OCI-LY7 (cell line): ENCODE measurements at regions not wholly inside any gene's neighbourhood (a gene's known extent, or its start where the extent isn't known, plus 50 kb on each side); places are given as distances from the start of the nearest gene placed in this dataset.

Experiments used
- BruUV-seq: library from RNA; stranded (reverse); fragments of 400-500 nt; replicated peaks from 2 replicates; lab custom pipeline; 2021; lab: Mats Ljungman, UMichigan
- CTCF ChIA-PET: fragments of 300-600 bp; sonication (Branson Sonifier 250); formaldehyde crosslinking; loops from one replicate; lab custom pipeline; 2022; ENCODE audit warnings: antibody characterized with exemption; ENCODE audit not compliant: unreplicated experiment; lab: Charles Lee
- POLR2A ChIA-PET: fragments of 300-600 bp; sonication (Branson Sonifier 250); formaldehyde crosslinking; loops from one replicate; lab custom pipeline; 2022; ENCODE audit warnings: antibody characterized with exemption; lab: Charles Lee
- DNase-seq: peaks from one replicate; pipeline ENCODE4 v3.0.0-alpha.2; 2015; ENCODE audit warnings: low spot score
- H2AFZ ChIP-seq: fragments of 200-600 bp; sonication (generic), shearing (Covaris generic); 2 replicates; pipeline ENCODE4 v1.6.1; 2014; ENCODE audit warnings: mild to moderate bottlenecking, antibody characterized with exemption, low read length, moderate library complexity
- H3K27ac ChIP-seq: fragments of 200-600 bp; sonication (generic); 2 replicates; pipeline ENCODE4 v1.5.1; 2014; ENCODE audit warnings: mixed run types, low read depth, mild to moderate bottlenecking, moderate library complexity, low read length, inconsistent platforms; ENCODE audit not compliant: poor library complexity, severe bottlenecking
- H3K36me3 ChIP-seq: fragments of 200-600 bp; sonication (generic); 2 replicates; pipeline ENCODE4 v1.6.1; 2014; ENCODE audit warnings: mild to moderate bottlenecking, antibody characterized with exemption, low read length, moderate library complexity, mixed read lengths; ENCODE audit not compliant: insufficient read depth
- H3K4me1 ChIP-seq: fragments of 200-600 bp; sonication (generic); 2 replicates; pipeline ENCODE4 v1.5.1; 2014; ENCODE audit warnings: mild to moderate bottlenecking, low read length; ENCODE audit not compliant: insufficient read depth, poor library complexity, severe bottlenecking
- H3K4me2 ChIP-seq: fragments of 200-600 bp; sonication (generic); 2 replicates; pipeline ENCODE4 v1.6.1; 2014; ENCODE audit warnings: mild to moderate bottlenecking, low read length
- H3K4me3 ChIP-seq: fragments of 200-600 bp; sonication (generic); 2 replicates; pipeline ENCODE4 v1.5.1; 2014; ENCODE audit warnings: mild to moderate bottlenecking, low read depth, low read length; ENCODE audit not compliant: poor library complexity, severe bottlenecking
- H3K79me2 ChIP-seq: fragments of 200-600 bp; sonication (generic); 2 replicates; pipeline ENCODE4 v1.6.1; 2016; ENCODE audit warnings: low read depth, mild to moderate bottlenecking, low read length, moderate library complexity, mixed read lengths; ENCODE audit not compliant: insufficient read depth
- H3K9me2 ChIP-seq: fragments of 200-600 bp; sonication (generic); 2 replicates; pipeline ENCODE4 v1.6.1; 2016; ENCODE audit warnings: mild to moderate bottlenecking, low read length, mixed read lengths; ENCODE audit not compliant: insufficient read depth
- H3K9me3 ChIP-seq: fragments of 200-600 bp; sonication (generic); 2 replicates; pipeline ENCODE4 v1.6.1; 2014; ENCODE audit warnings: mild to moderate bottlenecking, mixed run types, low read length, mixed read lengths
- H4K20me1 ChIP-seq: fragments of 200-600 bp; sonication (generic); 2 replicates; pipeline ENCODE4 v1.6.1; 2014; ENCODE audit warnings: mild to moderate bottlenecking, antibody characterized with exemption, low read length, moderate library complexity, mixed read lengths; ENCODE audit not compliant: insufficient read depth
- EZH2phosphoT487 ChIP-seq: fragments of 200-600 bp; sonication (generic); IDR thresholded peaks from 2 replicates; pipeline ENCODE4 v1.6.1; 2018; ENCODE audit warnings: low read depth, borderline replicate concordance, mild to moderate bottlenecking, mixed run types, antibody characterized with exemption, low read length, moderate library complexity, mixed read lengths
- intact Hi-C: fragments of 100-400 bp; cut with micrococcal nuclease; formaldehyde crosslinking; loops from one replicate; pipeline ENCODE4 v1.10.0; 2022; ENCODE audit not compliant: unreplicated experiment
- TF ChIP-seq, protein P1 (sequence below): fragments of 200-600 bp; sonication (generic); conservative IDR thresholded peaks from 2 replicates; pipeline ENCODE4 v1.5.1; 2014; ENCODE audit warnings: mild to moderate bottlenecking, antibody characterized with exemption, low read length, moderate library complexity, mixed read lengths

DNA sequence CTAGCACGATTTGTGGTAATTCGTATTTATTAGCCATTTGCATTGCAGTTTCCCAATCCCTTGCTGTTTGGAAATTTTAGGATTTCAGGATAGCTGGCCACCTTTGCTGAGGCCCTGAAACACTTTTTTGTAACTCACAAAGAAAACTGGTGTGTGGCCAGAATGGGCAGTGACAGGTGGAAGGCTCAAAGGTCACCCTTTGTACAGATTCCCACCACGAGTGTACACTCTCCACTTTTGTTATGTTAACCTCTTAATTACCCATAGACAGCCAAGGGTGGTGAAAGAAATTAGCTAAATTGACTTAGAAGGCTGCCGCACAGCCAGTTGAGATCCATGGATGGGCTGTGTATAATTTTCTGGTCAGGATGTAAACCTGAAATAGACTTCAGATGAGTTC, 109.7 kb upstream of the ARX start:
- TF ChIP-seq EZH2phosphoT487, result no peak
- TF ChIP-seq, protein P1, sequence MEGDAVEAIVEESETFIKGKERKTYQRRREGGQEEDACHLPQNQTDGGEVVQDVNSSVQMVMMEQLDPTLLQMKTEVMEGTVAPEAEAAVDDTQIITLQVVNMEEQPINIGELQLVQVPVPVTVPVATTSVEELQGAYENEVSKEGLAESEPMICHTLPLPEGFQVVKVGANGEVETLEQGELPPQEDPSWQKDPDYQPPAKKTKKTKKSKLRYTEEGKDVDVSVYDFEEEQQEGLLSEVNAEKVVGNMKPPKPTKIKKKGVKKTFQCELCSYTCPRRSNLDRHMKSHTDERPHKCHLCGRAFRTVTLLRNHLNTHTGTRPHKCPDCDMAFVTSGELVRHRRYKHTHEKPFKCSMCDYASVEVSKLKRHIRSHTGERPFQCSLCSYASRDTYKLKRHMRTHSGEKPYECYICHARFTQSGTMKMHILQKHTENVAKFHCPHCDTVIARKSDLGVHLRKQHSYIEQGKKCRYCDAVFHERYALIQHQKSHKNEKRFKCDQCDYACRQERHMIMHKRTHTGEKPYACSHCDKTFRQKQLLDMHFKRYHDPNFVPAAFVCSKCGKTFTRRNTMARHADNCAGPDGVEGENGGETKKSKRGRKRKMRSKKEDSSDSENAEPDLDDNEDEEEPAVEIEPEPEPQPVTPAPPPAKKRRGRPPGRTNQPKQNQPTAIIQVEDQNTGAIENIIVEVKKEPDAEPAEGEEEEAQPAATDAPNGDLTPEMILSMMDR, result no peak
- CTCF ChIA-PET, result no interaction called here
- no peaks in the 10 kb centered on the region for H3K4me1 ChIP-seq
- no peaks in the 10 kb centered on the region for H3K79me2 ChIP-seq
- H3K27ac ChIP-seq, result no peak overlapping the region
- BruUV-seq, result no TSS peak
- no peaks in the 10 kb centered on the region for H3K9me2 ChIP-seq
- no peak overlapping the region for H2AFZ ChIP-seq
- POLR2A ChIA-PET, result no interaction called here
- H3K9me3 ChIP-seq, result no peaks in the 10 kb centered on the region
- no peaks in the 10 kb centered on the region for H3K36me3 ChIP-seq
- H4K20me1 ChIP-seq, result no peaks in the 10 kb centered on the region
- DNase-seq, result no peak
- intact Hi-C loops, result no loop called here
- no peak overlapping the region for H3K4me3 ChIP-seq
- no peak overlapping the region for H3K4me2 ChIP-seq

DNA sequence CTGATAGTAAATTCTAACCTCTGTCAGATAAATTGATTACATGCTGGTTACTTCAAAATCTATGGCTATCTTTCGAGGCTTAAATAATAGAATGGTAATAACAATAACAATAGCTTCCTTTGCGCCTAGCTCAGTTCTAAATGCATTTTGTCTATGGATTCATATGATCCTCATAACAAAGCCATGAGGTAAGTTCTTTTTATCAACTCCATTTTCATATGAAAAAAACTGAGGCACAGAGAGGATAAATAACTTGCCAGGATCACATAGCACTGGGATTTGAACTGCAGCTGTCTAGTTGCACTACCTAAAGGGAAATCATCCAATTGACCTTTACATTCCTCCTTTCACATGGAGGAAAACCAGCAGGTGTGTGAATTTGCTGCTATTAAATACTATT, 108.6 kb upstream of the ARX start:
- Histone ChIP-seq H3K27ac (no peak overlapping the region), H3K4me1 (no peaks in the 10 kb centered on the region), H3K9me2 (no peaks in the 10 kb centered on the region), H3K4me3 (no peak overlapping the region), H3K4me2 (no peak overlapping the region), H3K36me3 (no peaks in the 10 kb centered on the region), H2AFZ (no peak overlapping the region), H3K79me2 (no peaks in the 10 kb centered on the region), H3K9me3 (no peaks in the 10 kb centered on the region), H4K20me1 (no peaks in the 10 kb centered on the region)
- CTCF ChIA-PET, result no interaction called here
- POLR2A ChIA-PET, result no interaction called here
- TF ChIP-seq, protein P1, result no peak
- no peak for TF ChIP-seq EZH2phosphoT487
- no peak for DNase-seq
- no TSS peak for BruUV-seq
- intact Hi-C loops, result no loop called here

DNA sequence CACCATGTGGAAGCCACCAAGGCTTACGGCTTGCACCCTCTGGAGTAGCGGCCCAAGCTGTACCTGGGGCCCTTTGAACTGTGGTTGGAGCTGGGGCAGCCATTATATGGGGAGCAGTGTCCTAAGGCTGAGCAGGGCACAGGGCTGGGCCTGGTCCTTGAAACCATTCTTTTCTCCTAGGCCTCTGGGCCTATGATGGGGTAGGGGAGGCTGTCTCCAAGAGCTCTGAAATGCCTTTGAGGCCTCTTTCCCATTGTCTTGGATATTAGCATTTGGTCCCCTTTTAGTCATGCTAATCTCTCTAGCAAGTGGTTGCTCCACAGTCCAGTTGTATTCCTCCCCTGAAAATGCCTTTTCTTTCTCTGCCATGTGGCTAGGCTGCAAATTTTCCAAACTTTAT, 96.4 kb upstream of the ARX start:
- TF ChIP-seq, protein P1, result no peak
- TF ChIP-seq EZH2phosphoT487, result no peak
- CTCF ChIA-PET, result no interaction called here
- POLR2A ChIA-PET, result no interaction called here

More for the DNA sequence above, 96.4 kb upstream of the ARX start:
- no peaks in the 10 kb centered on the region for H3K4me1 ChIP-seq
- H3K9me3 ChIP-seq, result no peaks in the 10 kb centered on the region
- no peak overlapping the region for H3K4me2 ChIP-seq
- no peaks in the 10 kb centered on the region for H3K79me2 ChIP-seq
- H4K20me1 ChIP-seq, result no peaks in the 10 kb centered on the region
- intact Hi-C loops, result no loop called here
- no peak for DNase-seq
- H3K9me2 ChIP-seq, result no peaks in the 10 kb centered on the region
- no peak overlapping the region for H2AFZ ChIP-seq
- no peak overlapping the region for H3K4me3 ChIP-seq
- no peaks in the 10 kb centered on the region for H3K36me3 ChIP-seq
- BruUV-seq, result no TSS peak
- no peak overlapping the region for H3K27ac ChIP-seq
